ENCODE measurements at regions not wholly inside any gene's neighbourhood (a gene's known extent, or its start where the extent isn't known, plus 50 kb on each side); places are given as distances from the start of the nearest gene placed in this dataset.
A peak's percentile ranks its signal among the peaks of the same experiment; 100 is the strongest.

GRCh38 chr2:12831016-12831415 lies 114.3 kb downstream of the TRIB2 start:
- Histone ChIP-seq H2BK5ac (ENCODE audit: insufficient read length, low read length) (no peak overlapping the region), H3K79me1 (ENCODE audit: insufficient read depth, low read depth, low read length, poor library complexity, severe bottlenecking) (no peaks in the 10 kb centered on the region), H3K9ac (ENCODE audit: extremely low read depth, insufficient read length, low read length) (no peak overlapping the region), H2BK20ac (ENCODE audit: low read depth, low read length, poor library complexity, severe bottlenecking) (no peak overlapping the region), H2BK15ac (ENCODE audit: low read depth, low read length) (no peak overlapping the region), H2AFZ (ENCODE audit: low read length) (no peak overlapping the region), H3K9me3 (ENCODE audit: control insufficient read depth, low read depth, low read length) (no peaks in the 10 kb centered on the region), H4K5ac (ENCODE audit: insufficient read length, low read depth, low read length) (no peak overlapping the region), H4K8ac (replicated peaks; ENCODE audit: insufficient read length, low read depth, low read length) (no peak overlapping the region), H2AK5ac (ENCODE audit: insufficient read length, low read length) (no peak overlapping the region), H3K23ac (ENCODE audit: insufficient read length, low read depth, low read length) (no peak overlapping the region), H4K91ac (ENCODE audit: insufficient read length, low read depth, low read length) (no peak overlapping the region), H4K20me1 (ENCODE audit: control insufficient read depth, insufficient read depth, insufficient read length) (no peaks in the 10 kb centered on the region), H3K4me1 (ENCODE audit: insufficient read depth, low read length) (no peaks in the 10 kb centered on the region; the same call in 1 of the 2 replicates), H3K14ac (ENCODE audit: insufficient read depth, low read length) (no peak overlapping the region), H3K23me2 (ENCODE audit: insufficient read length, low read depth, low read length, poor library complexity, severe bottlenecking) (no peaks in the 10 kb centered on the region), H3K27ac (ENCODE audit: insufficient read length, low read depth, low read length) (no peak overlapping the region), H3T11ph (ENCODE audit: low read length) (no peak overlapping the region), H3K27me3 (ENCODE audit: insufficient read depth, low read length) (no peaks in the 10 kb centered on the region), H3K4me2 (ENCODE audit: insufficient read depth, insufficient read length, low read length) (no peak overlapping the region), H2BK12ac (ENCODE audit: insufficient read length, low read depth, low read length) (no peak overlapping the region), H3K18ac (ENCODE audit: insufficient read length, low read depth, low read length) (no peak overlapping the region), H3K56ac (ENCODE audit: insufficient read length, low read depth, low read length) (no peak overlapping the region), H3K4ac (ENCODE audit: low read depth, low read length) (no peak overlapping the region), H3K79me2 (ENCODE audit: insufficient read depth, low read length) (no peaks in the 10 kb centered on the region), H2BK120ac (ENCODE audit: low read depth, low read length, poor library complexity, severe bottlenecking) (no peak overlapping the region)
- WGBS (ENCODE audit: extremely low coverage, insufficient read length, low lambda C conversion rate), result no CpG with 5 or more reads among the region's 1 CpG
- H3K27ac Mint-ChIP-seq, result 0 out of 7 replicates have a peak overlapping the region, but pooled peaks of 1 of the 3 experiments have one; percentile 25
- H3K36me3 Mint-ChIP-seq (ENCODE audit: insufficient read depth in 1 of 3, low read depth in 3 of 3), result no peaks in the 10 kb centered on the region
- no peak overlapping the region for H3K4me3 Mint-ChIP-seq
- no peaks in the 10 kb centered on the region for H3K27me3 Mint-ChIP-seq (ENCODE audit: low read depth)
- peaks cover 21 to 28% of the 10 kb centered on the region in 2 experiments for H3K4me1 Mint-ChIP-seq
- no peaks in the 10 kb centered on the region for H3K9me3 Mint-ChIP-seq
- no peak for TF ChIP-seq CTCF (conservative IDR thresholded peaks at IDR 0.05)
- no peak for DNase-seq
